Fibroblast of lung (primary cell): ENCODE measurements at regions not wholly inside any gene's neighbourhood (a gene's known extent, or its start where the extent isn't known, plus 50 kb on each side); places are given as distances from the start of the nearest gene placed in this dataset.

ENCODE experiments used
- DNase-seq, 2 donors: peaks; one replicate each; pipeline versions ENCODE4 v3.0.0 to v3.0.0-alpha.2; 2010; ENCODE audit warnings: low read depth in 2 of 2
- H2AFZ ChIP-seq: 2 replicates; pipeline ENCODE4 v1.5.1; 2012; ENCODE audit warnings: low read length, control low read depth, inconsistent platforms
- H3K27ac ChIP-seq: 2 replicates; pipeline ENCODE4 v1.5.1; 2011; ENCODE audit warnings: low read length, control low read depth; ENCODE audit not compliant: insufficient read depth
- H3K27me3 ChIP-seq: 2 replicates; pipeline ENCODE4 v1.5.1; 2011; ENCODE audit warnings: mild to moderate bottlenecking, low read length; ENCODE audit not compliant: control insufficient read depth, insufficient read depth
- H3K36me3 ChIP-seq: 2 replicates; pipeline ENCODE4 v1.5.1; 2011; ENCODE audit warnings: low read length; ENCODE audit not compliant: control insufficient read depth, insufficient read depth
- H3K4me1 ChIP-seq: 2 replicates; pipeline ENCODE4 v1.5.1; 2011; ENCODE audit warnings: low read length; ENCODE audit not compliant: control insufficient read depth, insufficient read depth; ENCODE audit errors: extremely low read depth
- H3K4me2 ChIP-seq: 2 replicates; pipeline ENCODE4 v1.5.1; 2011; ENCODE audit warnings: low read length, control low read depth; ENCODE audit not compliant: insufficient read depth; ENCODE audit errors: extremely low read depth
- H3K4me3 ChIP-seq, 4 experiments: fragments of 200-600 bp in 1 of 4; sonication (generic) in 1 of 4; replicated peaks in 1 of 4; 2 replicates each; pipeline ENCODE4 v1.5.1; 2011 to 2016; ENCODE audit warnings: low read length in 4 of 4, low read depth in 3 of 4, mild to moderate bottlenecking in 3 of 4, control low read depth in 2 of 4, inconsistent platforms in 1 of 4, mixed read lengths in 1 of 4; ENCODE audit not compliant: insufficient read depth in 1 of 4; ENCODE audit errors: control extremely low read depth in 1 of 4
- H3K79me2 ChIP-seq: 2 replicates; pipeline ENCODE4 v1.5.1; 2012; ENCODE audit warnings: mild to moderate bottlenecking, low read length, inconsistent platforms; ENCODE audit not compliant: control insufficient read depth, insufficient read depth
- H3K9ac ChIP-seq: 2 replicates; pipeline ENCODE4 v1.5.1; 2011; ENCODE audit warnings: mild to moderate bottlenecking, low read length, control low read depth; ENCODE audit not compliant: insufficient read depth
- H3K9me3 ChIP-seq: 2 replicates; pipeline ENCODE4 v1.5.1; 2012; ENCODE audit warnings: low read depth, low read length; ENCODE audit not compliant: control insufficient read depth, insufficient read depth
- H4K20me1 ChIP-seq: 2 replicates; pipeline ENCODE4 v1.5.1; 2011; ENCODE audit warnings: low read length; ENCODE audit not compliant: control insufficient read depth, insufficient read depth; ENCODE audit errors: extremely low read depth
- CTCF ChIP-seq, 2 donors: IDR thresholded peaks in 1 of 2; conservative IDR thresholded peaks in 1 of 2; 1 replicate in 1 of 2; 2 replicates in 1 of 2; pipeline ENCODE4 v1.5.1; 2011 to 2012; ENCODE audit warnings: low read length in 2 of 2, control low read depth in 1 of 2, inconsistent platforms in 1 of 2, low read depth in 1 of 2, mild to moderate bottlenecking in 1 of 2
- EZH2 ChIP-seq: IDR thresholded peaks from 2 replicates; pipeline ENCODE4 v1.5.1; 2012; ENCODE audit warnings: low read length, control low read depth, mild to moderate bottlenecking; ENCODE audit errors: missing control alignments

GRCh38 chr12:81968421-81968820 lies 209.3 kb upstream of the PPFIA2 start:
- TF ChIP-seq CTCF (conservative IDR thresholded peaks at IDR 0.05 in 1 of 2, IDR thresholded peaks at IDR 0.05 in 1 of 2; ENCODE audit: low read depth in 1 of 2, low read length in 2 of 2) (no peak), EZH2 (no peak)
- Histone ChIP-seq H3K27me3 (no peaks in the 10 kb centered on the region), H3K36me3 (no peaks in the 10 kb centered on the region), H4K20me1 (no peaks in the 10 kb centered on the region), H3K79me2 (no peaks in the 10 kb centered on the region), H2AFZ (no peak overlapping the region), H3K4me2 (no peak overlapping the region), H3K4me3 (no peak overlapping the region), H3K4me1 (no peaks in the 10 kb centered on the region), H3K27ac (no peak overlapping the region), H3K9ac (no peak overlapping the region), H3K9me3 (no peaks in the 10 kb centered on the region)
- DNase-seq, result no peak

GRCh38 chr12:81963636-81964035 lies 204.5 kb upstream of the PPFIA2 start:
- no peaks in the 10 kb centered on the region for H3K9me3 ChIP-seq
- no peak overlapping the region for H3K4me2 ChIP-seq
- H4K20me1 ChIP-seq, result no peaks in the 10 kb centered on the region
- TF ChIP-seq CTCF (conservative IDR thresholded peaks at IDR 0.05 in 1 of 2, IDR thresholded peaks at IDR 0.05 in 1 of 2; ENCODE audit: low read depth in 1 of 2, low read length in 2 of 2) (no peak), EZH2 (no peak)
- no peaks in the 10 kb centered on the region for H3K27me3 ChIP-seq
- H3K36me3 ChIP-seq, result no peaks in the 10 kb centered on the region
- no peak overlapping the region for H3K9ac ChIP-seq
- H3K4me3 ChIP-seq, result no peak overlapping the region
- H3K4me1 ChIP-seq, result no peaks in the 10 kb centered on the region
- no peak overlapping the region for H2AFZ ChIP-seq
- H3K27ac ChIP-seq, result no peak overlapping the region
- no peak for DNase-seq
- no peaks in the 10 kb centered on the region for H3K79me2 ChIP-seq

GRCh38 chr12:81963026-81963425 lies 203.9 kb upstream of the PPFIA2 start:
- H3K36me3 ChIP-seq, result no peaks in the 10 kb centered on the region
- no peak overlapping the region for H2AFZ ChIP-seq
- no peaks in the 10 kb centered on the region for H4K20me1 ChIP-seq
- H3K9me3 ChIP-seq, result no peaks in the 10 kb centered on the region
- no peaks in the 10 kb centered on the region for H3K4me1 ChIP-seq
- no peak overlapping the region for H3K9ac ChIP-seq
- no peak for DNase-seq
- no peak overlapping the region for H3K4me2 ChIP-seq
- no peak overlapping the region for H3K4me3 ChIP-seq
- H3K27me3 ChIP-seq, result no peaks in the 10 kb centered on the region
- H3K79me2 ChIP-seq, result no peaks in the 10 kb centered on the region
- H3K27ac ChIP-seq, result no peak overlapping the region
- TF ChIP-seq CTCF (conservative IDR thresholded peaks at IDR 0.05 in 1 of 2, IDR thresholded peaks at IDR 0.05 in 1 of 2; ENCODE audit: low read depth in 1 of 2, low read length in 2 of 2) (no peak), EZH2 (no peak)
